ENCODE measurements at regions not wholly inside any gene's neighbourhood (a gene's known extent, or its start where the extent isn't known, plus 50 kb on each side); places are given as distances from the start of the nearest gene placed in this dataset.

DNA sequence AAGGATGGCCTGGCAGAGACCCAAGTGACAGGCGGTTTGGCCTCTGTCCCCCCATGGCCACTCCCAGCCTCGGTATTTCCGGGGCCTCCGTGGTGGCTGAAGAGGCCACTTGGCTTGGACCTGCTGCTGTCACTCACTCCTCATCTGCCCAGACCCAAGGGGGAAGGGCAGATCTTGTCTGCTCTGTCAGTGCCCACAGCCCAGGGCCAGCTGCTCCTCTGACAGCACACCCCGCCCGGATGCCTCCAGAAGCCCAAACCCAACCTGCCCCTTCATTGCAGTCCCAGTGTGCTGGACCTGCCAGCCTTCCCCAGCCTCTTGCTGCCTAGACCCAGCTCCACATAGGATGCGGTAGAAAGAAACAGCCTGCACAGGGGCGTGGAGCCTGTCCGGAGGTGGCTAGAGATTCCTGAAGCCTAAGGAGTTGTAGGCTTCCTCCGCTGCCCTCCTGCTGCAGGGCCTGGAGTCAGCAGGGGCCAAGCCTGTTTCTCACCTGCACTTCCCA, 52.0 kb downstream of the MAGEF1 start:
- TF ChIP-seq, protein P1, sequence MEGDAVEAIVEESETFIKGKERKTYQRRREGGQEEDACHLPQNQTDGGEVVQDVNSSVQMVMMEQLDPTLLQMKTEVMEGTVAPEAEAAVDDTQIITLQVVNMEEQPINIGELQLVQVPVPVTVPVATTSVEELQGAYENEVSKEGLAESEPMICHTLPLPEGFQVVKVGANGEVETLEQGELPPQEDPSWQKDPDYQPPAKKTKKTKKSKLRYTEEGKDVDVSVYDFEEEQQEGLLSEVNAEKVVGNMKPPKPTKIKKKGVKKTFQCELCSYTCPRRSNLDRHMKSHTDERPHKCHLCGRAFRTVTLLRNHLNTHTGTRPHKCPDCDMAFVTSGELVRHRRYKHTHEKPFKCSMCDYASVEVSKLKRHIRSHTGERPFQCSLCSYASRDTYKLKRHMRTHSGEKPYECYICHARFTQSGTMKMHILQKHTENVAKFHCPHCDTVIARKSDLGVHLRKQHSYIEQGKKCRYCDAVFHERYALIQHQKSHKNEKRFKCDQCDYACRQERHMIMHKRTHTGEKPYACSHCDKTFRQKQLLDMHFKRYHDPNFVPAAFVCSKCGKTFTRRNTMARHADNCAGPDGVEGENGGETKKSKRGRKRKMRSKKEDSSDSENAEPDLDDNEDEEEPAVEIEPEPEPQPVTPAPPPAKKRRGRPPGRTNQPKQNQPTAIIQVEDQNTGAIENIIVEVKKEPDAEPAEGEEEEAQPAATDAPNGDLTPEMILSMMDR (IDR thresholded peaks at IDR 0.05), result no peak
- no peak for TF ChIP-seq POLR2A (IDR thresholded peaks at IDR 0.05)
- intact Hi-C loops (cut with DNase I), result no loop called here
- Histone ChIP-seq H3K4me3 (no peak overlapping the region), H3K36me3 (replicated peaks in 1 of 2; ENCODE audit: insufficient read depth in 1 of 2, low read depth in 2 of 2) (no peaks in the 10 kb centered on the region), H3K27ac (no peak overlapping the region), H3K9me3 (no peaks in the 10 kb centered on the region), H3K27me3 (no peaks in the 10 kb centered on the region), H3K4me1 (no peaks in the 10 kb centered on the region)
- ATAC-seq, result no peak
- 81 to 100% methylated on average over 2 to 10 of the region's 10 CpGs for WGBS, 2 donors
- DNase-seq, result no peak

DNA sequence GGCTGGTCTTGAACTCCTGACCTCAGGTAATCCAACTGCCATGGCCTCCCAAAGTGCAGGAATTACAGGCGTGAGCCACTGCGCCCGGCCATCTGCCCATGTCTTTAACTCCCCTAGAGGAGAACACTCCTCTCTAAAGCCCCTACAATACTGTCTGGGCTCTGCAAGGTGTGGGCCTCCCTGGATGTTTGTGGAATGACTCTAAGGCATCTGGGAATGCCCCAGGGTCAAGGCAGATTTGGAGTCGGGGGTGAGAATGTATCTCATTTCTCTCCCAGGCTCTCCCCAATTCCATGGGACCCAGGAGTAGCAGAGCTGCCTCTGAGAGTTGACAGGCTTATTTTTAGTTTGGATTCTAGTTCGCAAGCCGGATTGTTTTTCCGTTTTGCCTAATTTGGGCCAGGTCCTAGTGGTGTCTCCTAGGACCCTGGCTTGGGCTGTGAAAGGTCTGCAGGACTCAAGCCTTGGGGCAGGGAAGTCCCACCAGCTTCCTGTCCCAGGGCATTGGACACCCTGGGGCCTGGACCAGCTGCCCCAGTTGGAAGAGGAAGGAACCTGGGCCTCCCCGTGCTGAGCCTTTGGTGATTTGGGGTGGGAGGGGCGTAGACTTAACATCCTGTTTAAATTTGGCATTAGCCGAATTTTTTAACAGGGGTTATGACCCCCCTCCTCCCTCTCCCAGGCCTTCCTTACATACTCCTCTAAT, 53.5 kb downstream of the MAGEF1 start:
- ATAC-seq (no peak), DNase-seq (no peak)
- WGBS, 2 donors, result 67 to 84% methylated on average over 10 of the region's 10 CpGs
- Histone ChIP-seq H3K4me3 (no peak overlapping the region), H3K27me3 (no peaks in the 10 kb centered on the region), H3K4me1 (no peaks in the 10 kb centered on the region), H3K9me3 (no peaks in the 10 kb centered on the region), H3K36me3 (replicated peaks in 1 of 2; ENCODE audit: insufficient read depth in 1 of 2, low read depth in 2 of 2) (no peaks in the 10 kb centered on the region), H3K27ac (no peak overlapping the region)
- TF ChIP-seq, protein P1 (IDR thresholded peaks at IDR 0.05), result no peak
- no peak for TF ChIP-seq POLR2A (IDR thresholded peaks at IDR 0.05)
- intact Hi-C loops (cut with DNase I), result no loop called here

DNA sequence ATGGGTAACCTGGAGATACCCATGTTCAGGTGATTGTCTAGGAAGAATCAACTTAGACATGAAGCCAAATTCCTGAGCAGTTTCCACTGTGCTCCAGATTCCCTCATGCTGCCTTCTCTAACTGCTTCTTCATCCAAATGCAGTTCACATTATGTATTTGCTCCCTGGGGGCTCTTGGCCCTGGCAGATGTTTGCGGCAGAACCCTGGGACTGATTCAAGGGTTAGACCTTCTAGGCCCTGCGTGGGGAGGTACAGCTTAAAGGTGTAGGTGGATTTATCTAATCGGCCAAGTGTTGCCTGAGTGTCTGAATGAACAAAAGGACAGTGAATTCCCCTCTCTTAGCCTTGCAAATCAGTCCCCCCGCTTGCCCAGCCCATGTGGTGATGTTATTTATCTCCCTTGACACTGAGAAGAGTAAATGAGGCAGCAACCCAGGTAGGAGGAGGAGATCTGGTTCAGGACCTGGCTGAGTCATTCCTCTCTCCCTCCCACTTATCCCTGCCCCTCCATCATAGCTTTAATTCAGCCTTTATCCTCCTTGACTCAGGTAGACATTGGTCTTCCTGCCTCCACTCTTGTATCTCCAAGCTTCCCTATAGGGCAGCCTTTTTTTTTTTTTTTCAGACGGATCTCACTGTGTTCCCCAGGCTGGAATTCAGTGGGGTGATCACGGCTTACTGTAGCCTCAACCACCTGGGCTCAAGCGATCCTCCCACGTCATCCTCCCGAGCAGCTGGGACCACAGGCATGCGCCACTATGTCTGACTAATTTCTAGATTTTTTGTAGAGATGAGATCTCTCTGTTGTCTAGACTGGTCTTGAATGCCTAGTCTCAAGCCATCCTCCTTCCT, 54.8 kb downstream of the MAGEF1 start:
- TF ChIP-seq POLR2A (IDR thresholded peaks at IDR 0.05), result no peak
- TF ChIP-seq, protein P1 (IDR thresholded peaks at IDR 0.05), result no peak
- Histone ChIP-seq H3K27ac (no peak overlapping the region), H3K9me3 (no peaks in the 10 kb centered on the region), H3K4me1 (no peaks in the 10 kb centered on the region), H3K27me3 (no peaks in the 10 kb centered on the region), H3K36me3 (replicated peaks in 1 of 2; ENCODE audit: insufficient read depth in 1 of 2, low read depth in 2 of 2) (no peaks in the 10 kb centered on the region), H3K4me3 (no peak overlapping the region)
- no peak for DNase-seq
- intact Hi-C loops (cut with DNase I), result no loop called here
- no peak for ATAC-seq
- 85 to 89% methylated on average over 10 of the region's 10 CpGs for WGBS, 2 donors

DNA sequence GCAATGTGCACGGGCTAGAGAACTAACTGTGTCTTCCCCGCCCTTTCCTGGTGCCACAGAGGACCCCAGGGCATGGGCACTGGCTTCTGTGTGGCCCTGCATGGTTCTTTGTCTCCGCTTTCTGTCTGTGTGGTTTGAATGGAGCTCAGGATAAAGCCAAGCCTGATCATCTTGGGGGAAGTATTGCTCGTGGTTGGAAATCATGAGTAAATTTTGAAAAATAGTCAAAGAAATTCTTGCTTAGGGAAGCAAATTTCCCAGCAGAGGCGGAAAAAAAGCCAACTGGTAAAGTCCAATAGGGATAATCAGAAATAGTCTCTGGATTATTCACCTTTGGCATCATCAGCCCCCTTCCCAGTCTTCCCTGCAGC, 55.4 kb downstream of the MAGEF1 start:
- DNase-seq, result no peak
- no peak overlapping the region for H3K27ac ChIP-seq

More for the DNA sequence above, 55.4 kb downstream of the MAGEF1 start:
- TF ChIP-seq POLR2A (IDR thresholded peaks at IDR 0.05), result no peak
- TF ChIP-seq, protein P1 (IDR thresholded peaks at IDR 0.05), result no peak
- no peak overlapping the region for H3K4me3 ChIP-seq
- H3K27me3 ChIP-seq, result no peaks in the 10 kb centered on the region
- WGBS, 2 donors, result 79 to 86% methylated on average over 5 of the region's 5 CpGs
- no peaks in the 10 kb centered on the region for H3K36me3 ChIP-seq (replicated peaks in 1 of 2; ENCODE audit: insufficient read depth in 1 of 2, low read depth in 2 of 2)
- no peaks in the 10 kb centered on the region for H3K9me3 ChIP-seq
- no peaks in the 10 kb centered on the region for H3K4me1 ChIP-seq
- no peak for ATAC-seq
- intact Hi-C loops (cut with DNase I), result no loop called here
